ENCODE measurements at regions not wholly inside any gene's neighbourhood (a gene's known extent, or its start where the extent isn't known, plus 50 kb on each side); places are given as distances from the start of the nearest gene placed in this dataset.
"Not testable (repeated sequence)": the region's sequence is repeated elsewhere in the genome, so short reads cannot be mapped to it uniquely, and the experiment has no call there.

- not testable (repeated sequence) for DNase-seq (ENCODE audit: low read depth)
Observed at GRCh38 chr10:29725927-29726326, 91.2 kb upstream of the SVIL start.

- no peak for DNase-seq (ENCODE audit: low read depth)
Observed at GRCh38 chr10:29725133-29725720, 90.5 kb upstream of the SVIL start.

GRCh38 chr10:29723726-29724125, 89.0 kb upstream of the SVIL start:
- DNase-seq (ENCODE audit: low read depth), result no peak

- no peak for DNase-seq (ENCODE audit: low read depth)
Observed at GRCh38 chr10:29722777-29723176, 88.0 kb upstream of the SVIL start.

GRCh38 chr10:29720149-29720548, 85.4 kb upstream of the SVIL start:
- DNase-seq (ENCODE audit: low read depth), result no peak

GRCh38 chr10:29719281-29719675, 84.5 kb upstream of the SVIL start:
- no peak for DNase-seq (ENCODE audit: low read depth)

- DNase-seq (ENCODE audit: low read depth), result no peak
Observed at GRCh38 chr10:29715296-29715695, 80.5 kb upstream of the SVIL start.

GRCh38 chr10:29714096-29714874, 79.5 kb upstream of the SVIL start:
- peak; percentile 75 for DNase-seq (ENCODE audit: low read depth)

- no peak for DNase-seq (ENCODE audit: low read depth)
Observed at GRCh38 chr10:29713450-29713849, 78.7 kb upstream of the SVIL start.

- DNase-seq (ENCODE audit: low read depth), result no peak
Observed at GRCh38 chr10:29712108-29712507, 77.3 kb upstream of the SVIL start.

- no peak for DNase-seq (ENCODE audit: low read depth)
Observed at GRCh38 chr10:29710128-29710527, 75.4 kb upstream of the SVIL start.

GRCh38 chr10:29709484-29710002, 74.8 kb upstream of the SVIL start:
- DNase-seq (ENCODE audit: low read depth), result no peak

GRCh38 chr10:29703271-29703670, 68.5 kb upstream of the SVIL start:
- no peak for DNase-seq (ENCODE audit: low read depth)

- DNase-seq (ENCODE audit: low read depth), result no peak
Observed at GRCh38 chr10:29702273-29703164, 67.7 kb upstream of the SVIL start.

GRCh38 chr10:29701306-29701705, 66.5 kb upstream of the SVIL start:
- no peak for DNase-seq (ENCODE audit: low read depth)

- DNase-seq (ENCODE audit: low read depth), result no peak
Observed at GRCh38 chr10:29699621-29700020, 64.8 kb upstream of the SVIL start.

- DNase-seq (ENCODE audit: low read depth), result no peak
Observed at GRCh38 chr10:29698773-29699490, 64.2 kb upstream of the SVIL start.

GRCh38 chr10:29696581-29696980, 61.8 kb upstream of the SVIL start:
- not testable (repeated sequence) for DNase-seq (ENCODE audit: low read depth)

- DNase-seq (ENCODE audit: low read depth), result no peak
Observed at GRCh38 chr10:29694121-29694520, 59.4 kb upstream of the SVIL start.

- DNase-seq (ENCODE audit: low read depth), result no peak
Observed at GRCh38 chr10:29692121-29692539, 57.4 kb upstream of the SVIL start.

- DNase-seq (ENCODE audit: low read depth), result no peak
Observed at GRCh38 chr10:29691564-29692072, 56.8 kb upstream of the SVIL start.

GRCh38 chr10:29689001-29689400, 54.2 kb upstream of the SVIL start:
- no peak for DNase-seq (ENCODE audit: low read depth)
